Hepatocyte (in vitro differentiated cells): ENCODE measurements at regions not wholly inside any gene's neighbourhood (a gene's known extent, or its start where the extent isn't known, plus 50 kb on each side); places are given as distances from the start of the nearest gene placed in this dataset.

Experiments
- DNase-seq: peaks from one replicate; pipeline ENCODE4 v3.0.0-alpha.2; 2016; ENCODE audit warnings: low spot score
- H2AFZ ChIP-seq: fragments of 200-600 bp; sonication (generic); 2 replicates; pipeline ENCODE4 v1.6.0; 2016; ENCODE audit warnings: antibody characterized with exemption, mild to moderate bottlenecking
- H3K27ac ChIP-seq: fragments of 200-600 bp; sonication (generic); 2 replicates; pipeline ENCODE4 v1.5.1; 2016; ENCODE audit warnings: mild to moderate bottlenecking
- H3K27me3 ChIP-seq: fragments of 200-600 bp; sonication (generic); 2 replicates; pipeline ENCODE4 v1.6.1; 2016
- H3K36me3 ChIP-seq: fragments of 200-600 bp; sonication (generic); replicated peaks from 2 replicates; pipeline ENCODE4 v1.5.1; 2016; ENCODE audit warnings: low read depth; ENCODE audit not compliant: insufficient read depth
- H3K4me1 ChIP-seq: fragments of 200-600 bp; sonication (generic); 2 replicates; pipeline ENCODE4 v1.5.1; 2016; ENCODE audit warnings: mild to moderate bottlenecking, moderate library complexity; ENCODE audit not compliant: insufficient read depth
- H3K4me2 ChIP-seq: fragments of 200-600 bp; sonication (generic); 2 replicates; pipeline ENCODE4 v1.6.0; 2016
- H3K4me3 ChIP-seq: fragments of 200-600 bp; sonication (generic); 2 replicates; pipeline ENCODE4 v1.5.1; 2016; ENCODE audit warnings: mild to moderate bottlenecking
- H3K79me2 ChIP-seq: fragments of 200-600 bp; sonication (generic); 2 replicates; pipeline ENCODE4 v1.6.0; 2017; ENCODE audit warnings: mild to moderate bottlenecking
- H3K9me2 ChIP-seq: fragments of 200-600 bp; sonication (generic); replicated peaks from 2 replicates; pipeline ENCODE4 v1.6.0; 2017; ENCODE audit warnings: mild to moderate bottlenecking; ENCODE audit not compliant: insufficient read depth
- H3K9me3 ChIP-seq: fragments of 200-600 bp; sonication (generic); 2 replicates; pipeline ENCODE4 v1.5.1; 2016; ENCODE audit warnings: low read depth, mild to moderate bottlenecking
- H4K20me1 ChIP-seq: fragments of 200-600 bp; sonication (generic); 2 replicates; pipeline ENCODE4 v1.6.0; 2016; ENCODE audit warnings: mild to moderate bottlenecking; ENCODE audit not compliant: insufficient read depth, poor library complexity, severe bottlenecking
- EZH2 ChIP-seq: fragments of 200-600 bp; sonication (generic); IDR thresholded peaks from 2 replicates; pipeline ENCODE4 v1.6.1; 2016; ENCODE audit warnings: antibody characterized with exemption, mild to moderate bottlenecking, borderline replicate concordance
- EZH2phosphoT487 ChIP-seq: fragments of 200-600 bp; sonication (generic); IDR thresholded peaks from one replicate; pipeline ENCODE4 v1.6.1; 2018; ENCODE audit warnings: antibody characterized with exemption, mild to moderate bottlenecking, low read depth, moderate library complexity; ENCODE audit not compliant: unreplicated experiment, severe bottlenecking
- WGBS: methylation state at CpG from one replicate; pipeline ENCODE4 v1.1.6; 2016; ENCODE audit warnings: low lambda C conversion rate; ENCODE audit errors: missing lambda C conversion rate; 5-methylcytosine and 5-hydroxymethylcytosine counted together
- TF ChIP-seq, protein P1 (sequence below): fragments of 200-600 bp; sonication (generic); IDR thresholded peaks from 2 replicates; pipeline ENCODE4 v1.5.1; 2016; ENCODE audit warnings: antibody characterized with exemption, mild to moderate bottlenecking; ENCODE audit not compliant: poor library complexity

- TF ChIP-seq EZH2phosphoT487 (no peak), EZH2 (no peak)
- TF ChIP-seq, protein P1, sequence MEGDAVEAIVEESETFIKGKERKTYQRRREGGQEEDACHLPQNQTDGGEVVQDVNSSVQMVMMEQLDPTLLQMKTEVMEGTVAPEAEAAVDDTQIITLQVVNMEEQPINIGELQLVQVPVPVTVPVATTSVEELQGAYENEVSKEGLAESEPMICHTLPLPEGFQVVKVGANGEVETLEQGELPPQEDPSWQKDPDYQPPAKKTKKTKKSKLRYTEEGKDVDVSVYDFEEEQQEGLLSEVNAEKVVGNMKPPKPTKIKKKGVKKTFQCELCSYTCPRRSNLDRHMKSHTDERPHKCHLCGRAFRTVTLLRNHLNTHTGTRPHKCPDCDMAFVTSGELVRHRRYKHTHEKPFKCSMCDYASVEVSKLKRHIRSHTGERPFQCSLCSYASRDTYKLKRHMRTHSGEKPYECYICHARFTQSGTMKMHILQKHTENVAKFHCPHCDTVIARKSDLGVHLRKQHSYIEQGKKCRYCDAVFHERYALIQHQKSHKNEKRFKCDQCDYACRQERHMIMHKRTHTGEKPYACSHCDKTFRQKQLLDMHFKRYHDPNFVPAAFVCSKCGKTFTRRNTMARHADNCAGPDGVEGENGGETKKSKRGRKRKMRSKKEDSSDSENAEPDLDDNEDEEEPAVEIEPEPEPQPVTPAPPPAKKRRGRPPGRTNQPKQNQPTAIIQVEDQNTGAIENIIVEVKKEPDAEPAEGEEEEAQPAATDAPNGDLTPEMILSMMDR = no peak
- no peak overlapping the region for H3K27ac ChIP-seq
- no peaks in the 10 kb centered on the region for H3K27me3 ChIP-seq
Observed at GRCh38 chr9:111276431-111277128, 53.4 kb downstream of the OR2K2 start.

DNA sequence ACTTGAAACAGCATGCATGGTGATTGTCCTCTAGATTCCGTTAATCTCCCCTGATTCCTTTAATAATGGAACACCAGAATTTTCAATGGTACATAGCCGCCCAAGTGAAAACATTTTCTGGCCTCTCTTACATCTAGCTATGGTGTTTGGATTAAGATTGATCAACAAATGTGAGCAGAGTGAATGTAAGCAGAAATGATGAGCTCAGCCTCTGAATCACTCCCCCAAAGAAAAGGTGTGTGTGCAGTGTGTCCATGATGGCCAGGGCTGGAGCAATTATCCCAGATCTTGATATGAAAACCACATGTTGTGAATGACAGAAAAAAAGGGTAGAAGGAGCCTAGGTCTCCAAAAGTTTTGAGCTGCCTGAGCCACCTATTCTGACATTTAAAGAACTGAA, 55.3 kb downstream of the OR2K2 start:
- Histone ChIP-seq H2AFZ (no peak overlapping the region), H3K4me3 (no peak overlapping the region), H3K27ac (no peak overlapping the region), H3K27me3 (no peaks in the 10 kb centered on the region), H3K4me1 (no peaks in the 10 kb centered on the region), H3K79me2 (no peaks in the 10 kb centered on the region), H4K20me1 (no peaks in the 10 kb centered on the region), H3K4me2 (no peak overlapping the region), H3K9me2 (no peaks in the 10 kb centered on the region), H3K36me3 (no peaks in the 10 kb centered on the region), H3K9me3 (no peaks in the 10 kb centered on the region)
- no peak for DNase-seq
- WGBS = 95% methylated on average over 2 of the region's 2 CpGs
- TF ChIP-seq EZH2phosphoT487 = no peak
- TF ChIP-seq, protein P1 = no peak
- TF ChIP-seq EZH2 = no peak

More at GRCh38 chr9:111276431-111277128, 53.4 kb downstream of the OR2K2 start:
- Histone ChIP-seq H3K4me3 (no peak overlapping the region), H3K9me2 (no peaks in the 10 kb centered on the region), H2AFZ (no peak overlapping the region), H3K4me2 (no peak overlapping the region), H3K79me2 (no peaks in the 10 kb centered on the region), H3K4me1 (no peaks in the 10 kb centered on the region), H3K9me3 (no peaks in the 10 kb centered on the region), H3K36me3 (no peaks in the 10 kb centered on the region), H4K20me1 (no peaks in the 10 kb centered on the region)
- no peak for DNase-seq
- 92% methylated on average over 7 of the region's 7 CpGs for WGBS

DNA sequence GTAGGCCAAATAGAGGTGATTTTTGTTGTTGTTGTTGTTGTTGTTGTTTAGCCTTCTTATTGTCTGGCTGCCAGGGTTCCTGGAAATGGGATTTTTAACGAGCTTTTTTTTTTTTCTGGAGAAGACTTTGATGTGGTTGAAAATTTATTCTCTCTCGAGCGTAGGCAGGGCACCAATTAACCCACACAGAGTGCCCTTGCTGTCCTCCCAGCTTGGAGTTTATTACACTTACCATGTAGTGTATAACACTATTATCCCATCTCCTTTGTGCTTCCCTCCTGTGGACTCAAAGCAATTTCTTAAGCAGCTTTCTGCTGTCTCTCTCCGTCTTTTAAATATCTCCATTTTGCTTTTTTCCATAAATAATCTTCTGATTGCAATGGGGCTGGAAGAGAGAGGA, 57.4 kb downstream of the OR2K2 start:
- no peaks in the 10 kb centered on the region for H3K4me1 ChIP-seq
- no peak overlapping the region for H3K4me3 ChIP-seq
- 60% methylated on average over 4 of the region's 4 CpGs for WGBS
- H3K9me2 ChIP-seq = no peaks in the 10 kb centered on the region
- TF ChIP-seq EZH2 (no peak), EZH2phosphoT487 (no peak)
- TF ChIP-seq, protein P1 = no peak
- H3K27me3 ChIP-seq = no peaks in the 10 kb centered on the region
- no peak overlapping the region for H3K27ac ChIP-seq
- no peaks in the 10 kb centered on the region for H4K20me1 ChIP-seq
- no peak overlapping the region for H3K4me2 ChIP-seq
- H3K36me3 ChIP-seq = no peaks in the 10 kb centered on the region
- DNase-seq = no peak
- no peak overlapping the region for H2AFZ ChIP-seq
- H3K79me2 ChIP-seq = no peaks in the 10 kb centered on the region
- no peaks in the 10 kb centered on the region for H3K9me3 ChIP-seq
